Esophagus squamous epithelium (tissue), 5 donors: ENCODE measurements at regions not wholly inside any gene's neighbourhood (a gene's known extent, or its start where the extent isn't known, plus 50 kb on each side); places are given as distances from the start of the nearest gene placed in this dataset.

Experiments used
- DNase-seq: peaks from one replicate; lab custom pipeline; 2025; lab: John Stamatoyannopoulos, UW
- H3K27ac ChIP-seq, 4 donors: fragments of 200-600 bp; sonication (generic); one replicate each; pipeline ENCODE4 v1.5.1; 2016 to 2019; ENCODE audit warnings: mild to moderate bottlenecking in 1 of 4
- H3K27me3 ChIP-seq, 4 donors: fragments of 200-600 bp; sonication (generic); 1 replicate in 3 of 4; 2 replicates in 1 of 4; pipeline versions ENCODE4 v1.5.1 to v1.6.0; 2017 to 2021; ENCODE audit warnings: antibody characterized with exemption in 1 of 4
- H3K36me3 ChIP-seq, 3 donors: fragments of 200-600 bp; sonication (generic); one replicate each; pipeline ENCODE4 v1.5.1; 2016 to 2019
- H3K4me1 ChIP-seq, 3 donors: fragments of 200-600 bp; sonication (generic); one replicate each; pipeline ENCODE4 v1.5.1; 2017 to 2019
- H3K4me3 ChIP-seq, 4 donors: fragments of 200-600 bp; sonication (generic); 1 replicate in 3 of 4; 2 replicates in 1 of 4; pipeline ENCODE4 v1.5.1; 2016 to 2019; ENCODE audit warnings: mild to moderate bottlenecking in 2 of 4, moderate library complexity in 1 of 4
- H3K9me3 ChIP-seq, 3 donors: fragments of 200-600 bp; sonication (generic); one replicate each; pipeline ENCODE4 v1.5.1; 2016 to 2019
- CTCF ChIP-seq, 6 experiments: fragments of 450-650 bp in 4 of 6; fragments of 200-600 bp in 2 of 6; sonication (generic) in 2 of 6; IDR thresholded peaks; one replicate each; pipeline ENCODE4 v1.5.1; 2016 to 2019; ENCODE audit warnings: antibody characterized with exemption in 6 of 6, mild to moderate bottlenecking in 4 of 6, moderate library complexity in 4 of 6
- POLR2A ChIP-seq, 4 donors: fragments of 450-650 bp; IDR thresholded peaks; one replicate each; pipeline ENCODE4 v1.6.1; 2017; ENCODE audit warnings: antibody characterized with exemption in 4 of 4, mild to moderate bottlenecking in 4 of 4, moderate library complexity in 3 of 4
- WGBS, 2 donors: methylation state at CpG; one replicate each; pipeline ENCODE4 v1.1.5; 2018; 5-methylcytosine and 5-hydroxymethylcytosine counted together
- intact Hi-C: fragments of 100-400 bp; cut with DNase I; formaldehyde crosslinking; loops from one replicate; pipeline ENCODE4 v1.15.0; 2022
- donor health status: DM: yes; HTN: yes; CAD: no.

GRCh38 chrX:40485973-40486372 lies 94.8 kb upstream of the ATP6AP2 start:
- no peaks in the 10 kb centered on the region for H3K36me3 ChIP-seq
- TF ChIP-seq CTCF (IDR thresholded peaks at IDR 0.05) = no peak
- no peak for TF ChIP-seq POLR2A (IDR thresholded peaks at IDR 0.05)
- H3K9me3 ChIP-seq = peaks cover 0 to 4% (median 0%) of the 10 kb centered on the region in 3 donors
- intact Hi-C loops = no loop called here
- H3K4me3 ChIP-seq = no peak overlapping the region
- H3K4me1 ChIP-seq = no peaks in the 10 kb centered on the region
- peak overlapping the region in 1 of 4 donors; percentile 17 for H3K27ac ChIP-seq
- no peak for DNase-seq
- no peaks in the 10 kb centered on the region for H3K27me3 ChIP-seq
- 100% methylated on average over 1 of the region's 1 CpG for WGBS, 2 donors

- no peak for DNase-seq
- Histone ChIP-seq H3K27me3 (no peaks in the 10 kb centered on the region), H3K4me1 (no peaks in the 10 kb centered on the region), H3K4me3 (no peak overlapping the region), H3K36me3 (no peaks in the 10 kb centered on the region), H3K27ac (peak overlapping the region in 1 of 4 donors; percentile 39), H3K9me3 (peaks cover 0 to 4% (median 0%) of the 10 kb centered on the region in 3 donors)
- 69 to 73% methylated on average over 6 of the region's 6 CpGs for WGBS, 2 donors
- intact Hi-C loops = no loop called here
- TF ChIP-seq POLR2A (IDR thresholded peaks at IDR 0.05) (no peak), CTCF (IDR thresholded peaks at IDR 0.05) (no peak)
These were observed 95.5 kb upstream of the ATP6AP2 start for GRCh38 chrX:40485102-40485826.

- intact Hi-C loops = no loop called here
- Histone ChIP-seq H3K27ac (peak overlapping the region in 1 of 4 donors; percentile 39), H3K36me3 (no peaks in the 10 kb centered on the region), H3K4me1 (no peaks in the 10 kb centered on the region), H3K4me3 (no peak overlapping the region), H3K27me3 (no peaks in the 10 kb centered on the region), H3K9me3 (peaks cover 0 to 4% (median 0%) of the 10 kb centered on the region in 3 donors)
- DNase-seq = no peak
- 67 to 84% methylated on average over 5 to 8 of the region's 8 CpGs for WGBS, 2 donors
- TF ChIP-seq CTCF (IDR thresholded peaks at IDR 0.05) (no peak), POLR2A (IDR thresholded peaks at IDR 0.05) (no peak)
These were observed 96.2 kb upstream of the ATP6AP2 start for GRCh38 chrX:40484408-40485091.

GRCh38 chrX:40483502-40483901 lies 97.3 kb upstream of the ATP6AP2 start:
- Histone ChIP-seq H3K27ac (no peak overlapping the region), H3K4me3 (no peak overlapping the region), H3K9me3 (peaks cover 0 to 4% (median 0%) of the 10 kb centered on the region in 3 donors), H3K36me3 (no peaks in the 10 kb centered on the region), H3K4me1 (no peaks in the 10 kb centered on the region), H3K27me3 (no peaks in the 10 kb centered on the region)
- DNase-seq = no peak
- 80% methylated on average over 2 of the region's 2 CpGs; no CpG with 5 or more reads in 1 of the 2 donors for WGBS, 2 donors
- TF ChIP-seq POLR2A (IDR thresholded peaks at IDR 0.05) = no peak
- no peak for TF ChIP-seq CTCF (IDR thresholded peaks at IDR 0.05)
- intact Hi-C loops = no loop called here

GRCh38 chrX:40479777-40480318 lies 100.9 kb upstream of the ATP6AP2 start:
- 71 to 100% methylated on average over 2 to 7 of the region's 7 CpGs for WGBS, 2 donors
- no peak overlapping the region for H3K4me3 ChIP-seq
- H3K27ac ChIP-seq = no peak overlapping the region
- no peaks in the 10 kb centered on the region for H3K27me3 ChIP-seq
- DNase-seq = no peak
- intact Hi-C loops = no loop called here
- peaks cover 0 to 1% (median 0%) of the 10 kb centered on the region in 3 donors for H3K4me1 ChIP-seq
- no peak for TF ChIP-seq CTCF (IDR thresholded peaks at IDR 0.05)
- no peak for TF ChIP-seq POLR2A (IDR thresholded peaks at IDR 0.05)
- no peaks in the 10 kb centered on the region for H3K36me3 ChIP-seq
- no peaks in the 10 kb centered on the region for H3K9me3 ChIP-seq
